HG02588 (cell line): ENCODE measurements at regions not wholly inside any gene's neighbourhood (a gene's known extent, or its start where the extent isn't known, plus 50 kb on each side); places are given as distances from the start of the nearest gene placed in this dataset.
"Not testable (repeated sequence)": the region's sequence is repeated elsewhere in the genome, so short reads cannot be mapped to it uniquely, and the experiment has no call there.

ENCODE experiments used
- ATAC-seq: cut with Tn5 transposase; IDR thresholded peaks from one replicate; pipeline ENCODE4 v1.9.1; 2021; ENCODE audit warnings: mild to moderate bottlenecking, moderate library complexity; ENCODE audit not compliant: unreplicated experiment

DNA sequence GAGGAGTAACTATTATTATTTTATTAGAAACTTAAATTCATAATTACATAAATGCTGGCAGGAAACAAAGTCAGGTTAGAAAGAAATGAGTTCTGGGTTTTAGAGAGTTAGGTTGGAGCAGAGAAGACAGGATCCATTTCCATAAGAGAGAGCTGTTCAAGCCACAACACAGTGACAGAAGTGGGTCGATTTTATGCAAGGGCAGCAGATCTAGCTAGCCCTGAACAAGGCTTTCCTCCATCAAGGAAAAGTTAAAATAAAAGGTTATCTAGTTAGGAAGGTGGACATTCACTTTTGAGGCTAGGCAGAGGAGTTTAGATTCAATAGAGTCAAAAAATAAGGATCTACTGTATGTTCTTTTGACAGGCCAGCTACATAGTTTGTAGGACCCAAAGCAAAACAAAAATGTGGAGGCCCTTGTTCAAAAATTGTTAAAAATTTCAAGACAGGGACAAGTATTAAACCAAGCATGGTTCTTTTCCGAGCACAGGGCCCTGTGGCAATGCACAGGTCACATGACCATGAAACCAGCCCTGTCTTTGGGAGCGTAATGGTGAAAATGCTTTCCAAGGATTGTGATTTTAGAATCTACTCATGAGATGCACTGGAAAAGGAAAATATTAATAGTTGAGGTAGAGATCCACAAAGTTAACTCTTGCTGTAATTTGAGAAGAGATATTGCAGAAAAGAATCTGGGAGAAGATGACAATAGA lies 91.2 kb upstream of the CREB1 start:
- no peak for ATAC-seq

DNA sequence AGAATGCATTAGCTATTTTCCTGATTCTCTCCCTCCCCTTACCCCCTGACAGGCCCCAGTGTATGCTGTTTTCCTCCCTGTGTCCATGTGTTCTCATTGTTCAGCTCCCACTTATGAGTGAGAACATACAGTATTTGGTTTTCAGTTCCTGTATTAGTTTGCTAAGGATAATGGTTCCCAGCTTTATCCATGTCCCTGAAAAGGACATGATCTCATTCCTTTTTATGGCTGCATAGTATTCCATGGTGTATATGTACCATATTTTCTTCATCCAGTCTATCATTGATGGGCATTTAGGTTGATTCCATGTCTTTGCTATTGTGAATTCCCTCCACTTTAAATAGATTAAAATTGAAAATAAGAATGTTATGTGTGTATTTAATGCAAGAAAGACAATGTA lies 89.9 kb upstream of the CREB1 start:
- ATAC-seq: not testable (repeated sequence)

DNA sequence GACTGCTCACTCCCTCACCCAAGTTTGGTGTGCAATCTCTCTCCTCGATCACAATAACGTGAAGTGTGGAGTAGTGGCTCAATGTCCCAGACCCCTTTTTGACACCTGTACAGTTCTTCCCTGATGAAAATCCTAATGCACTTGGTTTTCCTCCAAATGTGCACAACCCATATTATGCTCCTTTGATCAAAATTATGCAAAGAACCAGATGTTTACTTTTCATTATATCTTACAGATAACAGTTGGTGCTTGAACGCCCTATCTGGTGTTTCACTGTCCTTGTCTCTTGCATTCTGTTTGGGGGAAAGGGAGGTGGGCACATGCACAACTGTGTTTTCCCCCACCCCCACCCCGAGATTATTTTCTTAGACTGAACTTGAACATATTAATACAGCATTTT lies 85.0 kb upstream of the CREB1 start:
- ATAC-seq: no peak

DNA sequence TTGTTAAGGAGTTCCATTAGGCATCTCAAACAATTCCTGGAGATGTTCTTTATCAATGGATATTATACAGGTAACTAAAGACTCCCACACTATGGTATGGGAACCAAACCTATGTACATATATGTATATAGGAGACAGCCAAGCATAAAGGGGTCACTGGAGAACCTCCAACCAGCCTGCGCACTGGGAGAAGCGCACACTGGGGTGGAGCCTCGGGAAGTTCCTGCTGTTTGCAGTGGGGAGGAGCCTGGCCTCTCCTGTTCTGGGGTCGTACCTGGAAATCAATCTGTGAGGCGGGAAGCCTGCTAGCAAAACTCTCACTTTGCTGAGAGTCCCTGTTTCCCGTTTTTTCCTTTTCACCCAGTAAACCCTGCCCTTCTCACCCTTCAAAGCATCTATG lies 83.1 kb upstream of the CREB1 start:
- ATAC-seq: no peak

DNA sequence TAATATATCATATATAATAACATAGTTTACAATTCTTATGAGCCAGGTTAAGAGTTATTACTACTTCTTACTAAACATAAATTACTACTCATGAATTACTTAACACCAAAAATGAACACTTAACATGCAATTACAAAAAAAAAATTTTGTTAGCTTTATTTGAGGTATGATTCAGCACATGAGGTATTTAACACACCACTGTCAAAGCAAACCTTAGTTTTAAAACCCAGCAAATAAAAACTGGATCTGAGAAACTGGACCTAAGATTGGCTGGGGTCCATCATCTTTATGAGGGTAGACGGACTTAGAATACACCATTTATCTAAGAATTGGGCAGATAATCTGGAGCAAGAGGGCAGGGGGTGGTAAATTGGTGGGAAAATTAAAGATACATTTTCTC lies 81.8 kb upstream of the CREB1 start:
- no peak for ATAC-seq

DNA sequence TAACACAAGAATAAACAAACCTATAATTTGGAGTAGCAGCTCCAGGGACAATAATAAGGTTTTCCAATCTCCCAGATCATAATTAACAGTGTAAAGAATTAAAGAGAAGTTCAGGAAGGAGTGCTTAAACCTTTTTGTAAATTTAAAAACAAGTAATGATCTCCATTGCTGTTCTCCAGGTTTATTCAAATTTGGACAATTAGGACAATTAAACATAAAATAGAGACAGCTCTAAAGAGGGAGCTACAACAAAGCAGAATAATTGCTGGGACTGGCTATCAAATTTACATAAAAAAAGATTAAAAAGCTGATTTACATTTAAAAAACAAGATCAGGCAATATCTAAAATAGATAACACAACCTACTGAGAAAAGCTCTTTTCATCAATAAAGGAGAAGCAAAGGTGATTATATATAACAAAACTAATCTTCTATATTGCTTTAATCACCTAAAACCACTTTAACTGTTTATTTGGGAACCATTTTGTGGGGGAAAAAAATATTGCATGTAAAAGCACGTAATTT lies 80.1 kb upstream of the CREB1 start:
- ATAC-seq: no peak

DNA sequence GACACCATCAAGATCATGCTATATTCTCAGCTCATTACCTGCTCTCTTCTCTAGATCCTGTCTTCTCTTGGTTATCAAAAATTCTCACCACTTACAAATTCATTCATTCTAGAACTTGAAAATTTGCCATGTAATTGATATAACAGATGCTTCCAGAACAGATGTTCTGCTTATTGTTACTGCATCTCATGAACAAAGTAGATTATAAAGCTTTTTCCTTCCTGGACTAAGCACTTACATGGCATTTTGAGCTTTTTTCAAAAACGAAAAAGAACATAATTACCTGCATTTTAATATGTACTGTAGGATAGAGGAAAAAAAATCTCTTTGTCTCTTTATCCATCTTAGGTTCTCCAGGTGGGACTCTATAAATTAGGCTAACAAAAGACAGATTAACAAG lies 79.6 kb upstream of the CREB1 start:
- ATAC-seq: no peak

DNA sequence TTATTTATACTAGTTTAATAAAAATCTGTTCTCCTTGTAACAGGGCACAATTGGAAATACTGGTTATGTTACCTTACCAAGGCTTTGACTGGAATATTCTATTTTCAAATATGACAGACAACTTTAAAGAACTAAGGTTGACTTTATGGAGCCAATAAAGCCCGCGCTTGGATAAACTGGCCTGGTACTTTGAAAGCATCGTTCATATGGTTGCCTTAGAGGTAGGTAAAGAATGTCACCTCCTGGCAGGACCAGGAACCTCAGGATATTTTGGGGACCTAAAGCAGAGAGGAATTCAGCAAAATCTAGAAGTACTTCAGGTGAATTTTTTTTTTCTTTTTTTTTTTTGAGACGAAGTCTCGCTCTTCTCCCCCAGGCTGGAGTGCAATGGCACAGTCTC lies 71.2 kb upstream of the CREB1 start:
- no peak for ATAC-seq

DNA sequence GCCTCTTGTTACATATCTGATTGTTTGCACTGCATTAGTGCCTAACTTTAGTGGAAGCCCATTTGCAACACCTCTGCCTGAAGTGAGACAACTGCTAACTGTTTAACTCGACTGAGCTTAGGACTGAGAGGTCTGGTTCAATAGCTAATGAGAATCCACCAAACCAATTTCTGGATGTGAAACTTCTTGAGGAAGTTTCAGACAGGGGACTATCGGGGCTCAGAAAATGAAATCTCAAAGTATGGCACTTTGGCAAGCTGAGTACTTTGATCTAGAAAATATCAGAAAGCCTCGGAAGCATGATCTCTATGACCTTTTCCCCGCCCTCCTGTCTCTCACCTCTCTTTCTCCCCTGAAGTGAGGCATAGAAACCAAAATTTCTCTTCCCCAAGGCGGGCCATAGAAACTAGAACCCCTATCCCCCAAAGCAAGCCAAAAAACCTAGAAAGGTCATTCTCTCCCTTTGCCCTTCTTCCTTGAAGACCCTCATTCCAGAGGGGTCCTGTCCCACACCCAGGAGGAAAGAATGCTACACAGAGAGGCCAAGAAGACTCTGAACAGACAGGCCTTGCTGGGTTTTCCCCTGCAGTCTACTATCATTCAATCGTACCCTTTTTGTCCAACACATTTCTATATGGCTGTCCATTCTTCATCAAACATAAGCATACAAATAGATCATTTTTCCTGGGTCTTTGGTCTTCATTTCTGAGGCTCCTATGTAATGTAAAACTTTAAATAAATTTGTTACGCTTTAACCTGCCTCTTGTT lies 69.6 kb upstream of the CREB1 start:
- ATAC-seq: peak; percentile 85

DNA sequence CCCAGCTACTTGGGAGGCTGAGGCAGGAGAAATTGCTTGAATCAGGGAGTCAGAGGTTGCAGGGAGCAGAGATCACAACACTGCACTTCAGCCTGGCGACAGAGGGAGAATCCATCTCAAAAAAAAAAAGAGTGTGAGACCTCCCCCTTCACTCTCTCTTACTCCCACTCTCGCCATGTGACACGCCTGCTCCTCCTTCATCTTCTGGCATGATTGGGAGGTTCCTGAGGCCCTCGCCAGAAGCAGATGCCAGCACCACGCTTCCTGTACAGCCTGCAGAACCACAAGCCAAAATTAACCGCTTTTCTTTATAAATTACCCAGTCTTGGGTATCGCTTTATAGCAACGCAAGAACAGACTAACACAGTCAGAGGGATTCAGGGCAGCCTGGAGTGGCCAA lies 66.3 kb upstream of the CREB1 start:
- ATAC-seq: no peak

DNA sequence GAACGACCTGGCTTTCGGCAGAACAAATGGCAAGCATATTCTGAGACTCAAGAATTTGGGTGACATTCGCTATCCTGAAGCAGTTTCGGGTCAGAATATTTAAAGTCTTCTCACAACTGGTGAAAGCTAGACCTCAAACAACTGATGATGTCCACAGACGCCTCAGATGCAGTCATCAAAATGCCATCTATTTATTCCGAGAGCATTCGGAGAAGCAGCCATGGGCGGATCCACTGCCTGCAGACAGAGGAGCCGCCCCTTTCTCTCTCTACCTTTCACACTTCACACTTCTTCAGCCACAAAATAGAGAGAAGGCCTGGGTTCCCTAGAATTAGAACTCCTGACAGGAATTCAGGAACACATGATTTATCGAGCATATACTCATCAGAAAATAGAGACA lies 65.8 kb upstream of the CREB1 start:
- ATAC-seq: no peak

DNA sequence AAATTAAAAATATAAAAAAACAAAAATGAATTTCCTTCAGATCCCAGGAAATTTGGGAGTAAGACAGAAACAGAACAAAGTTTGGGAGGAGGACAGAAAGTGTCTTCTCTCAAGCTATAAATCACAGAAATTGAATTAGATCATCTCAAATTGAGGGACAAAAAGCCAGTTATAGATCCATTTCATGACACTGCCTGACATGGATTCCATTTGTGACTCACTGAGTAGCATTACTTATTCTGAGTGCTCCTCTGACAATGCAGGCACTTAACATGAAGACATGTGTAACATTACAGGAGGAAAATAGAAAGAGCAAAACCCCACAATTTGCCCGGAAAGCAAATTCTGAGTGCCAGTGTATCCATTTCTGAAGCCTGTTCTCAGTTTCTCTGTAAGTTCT lies 63.9 kb upstream of the CREB1 start:
- ATAC-seq: no peak

DNA sequence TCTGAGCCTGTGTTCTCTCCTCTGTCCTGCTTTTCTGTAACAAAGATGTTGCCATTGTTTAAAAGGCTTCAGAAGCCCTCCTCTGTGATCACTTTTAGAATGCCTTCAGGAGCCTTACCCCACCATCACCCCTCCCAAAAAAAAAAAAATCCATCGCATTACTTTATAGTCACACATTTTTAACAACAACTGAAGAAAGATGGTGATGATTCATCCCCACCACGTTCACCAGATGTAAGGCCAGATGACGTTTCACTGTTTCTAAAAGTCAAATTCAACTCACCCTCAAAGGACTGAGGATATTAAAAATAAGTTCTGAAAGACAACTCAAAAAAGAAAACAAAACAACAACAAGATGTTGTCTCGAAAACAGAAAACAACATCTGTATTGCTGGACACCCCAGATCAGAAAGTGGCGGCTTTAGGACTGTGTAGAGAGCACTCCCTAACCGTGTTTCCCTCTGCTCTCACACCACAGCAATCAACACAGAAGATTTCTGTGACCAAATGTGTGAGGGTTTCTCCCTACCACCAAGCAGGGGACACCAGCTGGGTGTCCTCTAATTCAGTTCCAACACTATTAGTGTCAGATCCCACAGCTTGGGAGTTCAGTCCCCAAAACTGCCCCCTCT lies 61.9 kb upstream of the CREB1 start:
- ATAC-seq: peak; percentile 87

DNA sequence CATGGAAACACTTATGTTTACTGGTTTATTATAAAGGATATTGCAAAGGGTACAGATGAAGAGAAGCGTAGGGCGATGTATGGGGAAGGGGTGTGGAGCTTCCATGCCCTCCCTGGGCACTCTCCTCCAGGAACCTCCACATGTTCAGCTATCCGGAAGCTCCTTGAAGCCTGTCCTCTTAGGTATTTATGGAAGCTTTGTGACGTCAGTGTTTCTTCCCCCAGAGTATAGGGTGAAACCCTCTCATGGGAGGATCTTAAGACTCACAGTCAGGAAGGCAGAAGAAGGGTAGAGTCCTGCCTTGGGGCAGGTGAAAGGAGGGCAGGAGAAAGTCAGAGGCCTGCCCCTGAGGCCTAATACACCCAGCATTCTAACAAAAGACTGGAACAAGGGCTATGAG lies 61.3 kb upstream of the CREB1 start:
- no peak for ATAC-seq

DNA sequence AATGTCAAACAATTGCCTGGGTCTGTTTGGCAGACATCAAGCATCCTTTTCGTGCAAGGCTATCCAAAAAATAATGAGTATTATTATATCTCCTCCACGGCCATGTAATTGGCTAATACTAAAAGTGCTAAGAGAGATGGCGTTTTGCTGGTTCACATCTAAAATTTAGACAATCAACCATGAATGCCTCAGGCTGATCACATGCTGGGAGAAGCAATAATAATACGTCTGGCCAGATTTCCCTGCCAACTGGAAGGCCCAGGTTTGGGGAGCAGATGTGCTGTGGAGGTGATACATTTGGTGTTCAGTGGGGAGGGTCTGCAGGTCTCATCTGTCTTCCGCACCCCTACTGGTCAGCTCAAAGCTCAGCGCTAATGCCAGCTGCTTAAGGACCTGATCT lies 60.3 kb upstream of the CREB1 start:
- ATAC-seq: no peak

DNA sequence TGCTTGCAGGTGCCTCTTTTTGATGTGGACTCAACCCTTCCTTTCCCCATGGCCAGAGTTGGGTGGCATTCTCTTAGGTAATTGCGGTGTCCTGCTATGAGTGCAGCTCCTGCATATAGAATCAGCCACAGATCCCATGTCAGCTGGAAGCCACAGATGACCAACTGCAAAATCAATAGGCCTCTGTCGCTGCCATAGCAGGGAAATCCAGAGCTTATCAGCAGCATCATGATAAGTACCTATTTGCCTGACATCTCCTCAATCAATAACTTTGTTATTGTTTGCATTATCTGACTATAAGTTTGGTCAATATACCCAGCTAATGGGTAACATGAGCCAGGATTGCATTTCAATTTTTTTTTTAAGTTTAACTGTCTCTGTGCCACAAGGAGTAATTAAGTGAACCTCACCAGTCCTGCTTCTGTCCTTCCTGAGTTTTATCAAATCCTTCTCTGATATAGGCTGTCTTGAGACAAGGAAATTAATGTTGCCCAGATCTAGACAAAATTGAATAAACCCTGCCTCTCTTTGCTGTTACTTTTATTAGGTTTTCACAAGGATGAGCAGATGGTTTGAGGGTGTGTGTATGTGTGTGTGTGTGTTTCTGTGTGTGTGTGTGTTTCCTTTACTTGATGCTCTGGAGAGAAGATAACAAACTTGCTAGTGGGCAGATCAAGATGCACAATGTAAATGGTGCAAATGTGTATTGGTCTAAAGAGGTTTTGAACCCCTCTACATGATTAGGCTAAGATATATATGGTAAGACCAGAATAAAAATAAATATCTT lies 59.6 kb upstream of the CREB1 start:
- no peak for ATAC-seq

DNA sequence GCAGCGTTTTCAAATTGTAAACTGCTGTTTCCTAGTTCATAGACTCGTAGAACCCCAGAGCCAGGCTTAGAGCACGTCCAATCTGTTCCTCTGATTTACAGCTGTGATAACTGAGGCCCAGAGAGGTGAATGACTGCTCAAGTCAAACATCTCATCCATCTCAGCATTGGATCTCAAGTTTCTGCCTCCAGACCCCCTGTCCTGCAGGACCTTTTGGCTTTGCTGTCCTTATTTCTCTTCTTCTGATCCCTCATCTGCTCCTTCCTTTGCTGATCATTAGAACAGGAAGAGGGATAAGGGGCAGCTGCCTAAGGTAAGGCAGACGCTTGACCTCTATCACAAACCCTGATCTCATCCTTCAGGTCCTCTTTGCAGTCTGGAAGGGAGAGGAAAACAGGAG lies 58.5 kb upstream of the CREB1 start:
- no peak for ATAC-seq

DNA sequence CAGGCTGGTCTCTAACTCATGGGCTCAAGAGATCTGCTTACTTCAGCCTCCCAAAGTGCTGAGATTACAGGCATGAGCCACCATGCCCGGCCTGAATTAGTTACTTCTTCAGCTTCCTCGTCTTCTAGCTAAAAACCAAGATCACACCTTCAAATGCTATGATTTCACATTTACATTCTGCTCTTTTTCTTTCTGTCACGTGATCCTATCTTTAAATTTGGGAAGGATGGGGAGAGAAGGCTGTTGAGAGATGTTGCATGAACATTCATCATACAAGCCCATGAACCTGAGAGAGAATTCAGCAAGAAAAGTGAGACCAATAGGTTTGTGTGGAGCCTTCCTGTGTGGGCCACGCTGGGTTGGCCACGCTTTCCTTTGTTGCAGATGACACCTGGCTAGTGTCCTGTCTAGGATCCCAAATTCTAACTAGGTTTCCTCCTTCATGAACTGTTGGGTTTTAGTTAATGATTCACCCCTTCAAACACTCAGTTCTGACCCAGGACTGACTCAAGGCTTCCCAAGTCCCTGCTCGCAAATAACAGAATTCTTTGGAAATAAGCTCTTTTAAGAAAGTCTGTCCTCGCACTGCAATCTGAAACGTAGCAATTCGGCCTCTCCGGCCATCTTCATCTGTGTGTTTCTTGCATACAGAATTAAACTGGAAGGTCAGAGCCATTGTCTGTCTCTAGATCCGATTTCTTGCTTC lies 57.3 kb upstream of the CREB1 start:
- no peak for ATAC-seq

DNA sequence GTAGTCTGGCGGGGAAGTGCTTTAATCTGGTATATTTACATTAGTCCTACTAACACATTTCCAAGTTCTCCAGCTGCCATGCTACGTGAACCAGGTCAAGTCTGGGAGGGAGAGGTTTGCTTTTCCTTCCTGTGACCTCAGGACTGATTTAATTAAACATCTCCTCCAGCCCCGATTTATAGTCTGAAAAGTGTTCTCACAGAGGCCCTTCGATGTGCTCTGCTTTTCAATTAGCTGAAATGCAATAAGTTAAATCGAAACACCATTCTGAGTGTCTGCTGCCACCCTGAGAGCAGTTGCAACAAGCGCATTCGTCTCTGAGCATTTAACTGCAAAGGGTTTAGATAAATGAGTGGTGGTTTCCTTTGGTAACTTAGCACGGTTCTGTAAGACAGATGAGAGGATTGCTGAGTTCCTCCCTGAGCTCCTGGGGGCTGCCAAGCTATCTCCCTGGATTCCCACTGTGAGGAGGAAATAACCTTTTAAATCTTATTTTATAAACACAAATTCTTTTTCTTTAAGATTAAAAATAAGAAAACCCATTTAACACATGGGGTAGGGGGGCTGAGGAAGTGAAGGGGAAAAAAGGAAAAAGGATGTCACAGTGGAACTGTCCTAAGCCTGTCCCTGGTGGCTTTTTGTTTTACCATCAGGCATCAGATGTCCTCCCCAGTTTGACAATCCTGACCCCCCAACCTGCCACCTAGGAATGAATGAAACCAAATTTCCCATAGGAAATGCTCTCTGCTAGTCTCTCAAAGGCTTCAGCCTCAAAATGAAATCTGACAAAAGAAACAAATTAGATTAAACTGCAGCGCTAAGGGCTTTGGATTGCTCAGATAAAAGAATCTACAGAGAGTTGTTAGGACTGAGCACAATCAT lies 56.5 kb upstream of the CREB1 start:
- no peak for ATAC-seq

DNA sequence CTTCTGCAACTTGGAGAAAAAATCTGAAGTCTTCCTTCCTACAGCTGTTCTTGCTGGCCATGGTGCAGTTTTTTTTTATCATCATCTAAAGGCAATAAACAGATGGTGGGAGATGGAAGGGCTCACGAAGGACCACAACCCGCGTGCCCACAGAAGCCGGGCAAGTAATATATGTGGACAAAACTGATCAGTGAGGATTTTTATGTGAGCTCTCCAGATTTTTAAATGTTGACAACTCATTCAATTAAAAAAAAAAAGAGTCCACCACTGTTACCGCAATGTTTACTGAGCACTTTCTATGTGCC lies 55.9 kb upstream of the CREB1 start:
- ATAC-seq: no peak
